Adrenal gland (tissue), 5 donors: ENCODE measurements at regions not wholly inside any gene's neighbourhood (a gene's known extent, or its start where the extent isn't known, plus 50 kb on each side); places are given as distances from the start of the nearest gene placed in this dataset.

ENCODE experiments used
- CTCF ChIP-seq, 6 experiments: fragments of 450-650 bp in 4 of 6; fragments of 200-600 bp in 2 of 6; sonication (generic) in 1 of 6; IDR thresholded peaks; 1 replicate in 5 of 6; 2 replicates in 1 of 6; pipeline versions ENCODE4 v1.5.1 to v1.8.0; 2016 to 2021; ENCODE audit warnings: antibody characterized with exemption in 6 of 6, mild to moderate bottlenecking in 2 of 6, moderate library complexity in 1 of 6
- POLR2A ChIP-seq, 2 donors: fragments of 450-650 bp; IDR thresholded peaks; one replicate each; pipeline ENCODE4 v1.6.1; 2017; ENCODE audit warnings: antibody characterized with exemption in 2 of 2, mild to moderate bottlenecking in 2 of 2, moderate library complexity in 1 of 2
- donor health status: DM: no; HTN: no; CAD: no.

- no peak for TF ChIP-seq CTCF (IDR thresholded peaks at IDR 0.05)
- TF ChIP-seq POLR2A (IDR thresholded peaks at IDR 0.05), result no peak
Observed at GRCh38 chr4:108345862-108346817, 177.4 kb upstream of the LEF1 start.
